GM10266 (cell line): ENCODE measurements at regions not wholly inside any gene's neighbourhood (a gene's known extent, or its start where the extent isn't known, plus 50 kb on each side); places are given as distances from the start of the nearest gene placed in this dataset.

Source experiments
- DNase-seq: peaks from one replicate; pipeline ENCODE4 v3.0.0; 2012; ENCODE audit errors: extremely low spot score
- CTCF ChIP-seq: IDR thresholded peaks from 2 replicates; pipeline ENCODE4 v1.5.1; 2012; ENCODE audit warnings: mild to moderate bottlenecking, low read depth; ENCODE audit not compliant: control insufficient read depth, insufficient read depth; ENCODE audit errors: missing control alignments

- no peak for DNase-seq
- TF ChIP-seq CTCF: no peak
Measured at GRCh38 chr15:47157827-47158226, 559.5 kb upstream of the SEMA6D start.

- no peak for DNase-seq
- TF ChIP-seq CTCF: no peak
Measured at GRCh38 chr15:47158573-47158972, 558.7 kb upstream of the SEMA6D start.

GRCh38 chr15:47177177-47177576 is 540.1 kb upstream of the SEMA6D start:
- no peak for TF ChIP-seq CTCF
- no peak for DNase-seq

GRCh38 chr15:47179988-47180387 is 537.3 kb upstream of the SEMA6D start:
- no peak for DNase-seq
- TF ChIP-seq CTCF: no peak

- no peak for DNase-seq
- TF ChIP-seq CTCF: no peak
Measured at GRCh38 chr15:47182818-47183217, 534.5 kb upstream of the SEMA6D start.

- TF ChIP-seq CTCF: no peak
- DNase-seq: no peak
Measured at GRCh38 chr15:47184003-47184907, 533.0 kb upstream of the SEMA6D start.

GRCh38 chr15:47184908-47185801 is 532.1 kb upstream of the SEMA6D start:
- no peak for DNase-seq
- TF ChIP-seq CTCF: no peak
